HG03060 (cell line): ENCODE measurements at regions not wholly inside any gene's neighbourhood (a gene's known extent, or its start where the extent isn't known, plus 50 kb on each side); places are given as distances from the start of the nearest gene placed in this dataset.

Experiments
- ATAC-seq: cut with Tn5 transposase; IDR thresholded peaks from one replicate; pipeline ENCODE4 v1.9.1; 2021; ENCODE audit warnings: low read depth, moderate number of reproducible peaks; ENCODE audit not compliant: unreplicated experiment

DNA sequence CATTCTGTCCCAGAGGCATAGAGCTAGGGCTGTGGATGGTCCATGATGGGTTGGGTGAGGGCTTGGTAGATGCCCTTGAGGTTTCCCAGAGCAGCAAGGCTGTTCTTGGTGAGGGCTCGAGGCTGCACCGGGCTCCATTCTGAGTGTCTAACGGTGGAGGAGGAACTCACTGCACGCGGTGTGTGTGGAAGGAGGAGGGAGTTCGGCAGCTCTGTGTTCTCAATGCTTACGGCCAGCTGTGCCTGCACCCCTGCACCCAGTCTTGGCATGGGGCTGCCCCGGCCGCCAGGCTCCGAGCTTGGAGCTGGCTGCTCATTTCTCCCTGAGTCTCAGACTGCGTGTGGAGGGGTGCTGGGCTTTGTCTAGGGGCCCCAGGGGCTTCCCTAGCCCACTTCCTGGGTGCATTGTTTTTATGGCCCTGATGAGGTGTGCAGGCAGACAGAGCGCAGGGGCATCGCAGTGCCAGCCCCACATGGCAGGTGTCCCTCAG is 1247.1 kb downstream of the BRD1 start:
- no peak for ATAC-seq

DNA sequence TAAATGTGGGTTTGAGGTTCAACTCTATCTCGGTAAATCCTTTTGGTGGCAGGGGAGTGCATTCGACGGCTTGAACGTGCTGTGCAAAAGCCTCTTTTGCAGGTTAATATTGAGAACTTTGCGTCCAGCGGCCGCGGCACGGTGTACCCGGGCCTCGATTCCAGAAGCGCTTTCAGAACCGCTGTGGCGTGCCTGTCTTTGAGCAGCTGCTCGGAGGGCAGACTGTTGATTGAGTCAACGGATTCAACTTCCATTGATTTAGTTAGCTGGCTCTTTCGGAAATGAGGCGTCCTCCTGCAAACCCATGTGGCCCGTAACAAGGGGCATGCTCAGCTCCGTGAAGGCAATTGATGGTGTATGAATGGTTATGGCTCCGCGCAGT is 1247.8 kb downstream of the BRD1 start:
- ATAC-seq = no peak

DNA sequence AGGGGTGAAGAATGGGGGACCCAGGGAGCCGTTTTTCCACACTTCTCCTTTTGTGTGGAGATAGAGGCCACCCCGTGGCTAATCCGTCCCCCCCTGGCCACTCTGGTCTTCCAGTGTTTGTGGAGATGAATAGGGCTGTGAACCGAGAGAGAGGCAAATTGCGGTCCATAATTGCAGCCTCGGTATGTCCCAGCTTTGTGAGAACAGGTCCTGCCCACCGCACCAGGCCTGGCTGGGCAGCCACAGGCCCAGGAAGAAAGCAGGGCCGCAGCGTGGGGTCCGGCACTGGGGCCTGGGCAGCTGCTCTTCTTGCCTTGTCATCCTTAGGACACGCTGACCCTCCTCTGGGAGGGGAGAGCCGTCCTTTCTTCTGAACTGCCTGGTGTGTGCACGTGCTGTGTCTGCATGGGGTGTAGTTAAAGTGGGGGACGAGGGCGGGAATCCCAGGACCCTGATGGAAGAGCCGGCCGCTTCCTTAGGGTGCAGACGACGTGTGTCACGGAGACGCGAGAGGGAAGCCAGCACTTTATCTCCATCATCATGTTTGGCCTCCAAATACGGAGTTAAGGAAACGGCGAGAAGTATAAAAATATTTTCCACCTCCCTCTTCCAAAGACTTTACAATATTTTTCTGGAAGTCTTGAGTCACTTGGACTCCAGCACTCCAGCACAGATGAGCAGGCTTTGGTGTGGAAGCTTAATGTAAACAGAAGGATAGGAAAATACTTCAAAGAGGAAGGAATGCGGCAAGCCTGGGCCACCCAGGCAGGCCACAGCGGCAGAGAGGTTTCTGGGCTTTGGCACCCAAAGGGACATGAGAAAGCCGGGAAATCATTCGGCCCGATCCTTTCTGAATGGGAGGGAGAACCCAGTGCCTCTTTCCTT is 1248.4 kb downstream of the BRD1 start:
- ATAC-seq = no peak

GRCh38 chr22:48578138-48579042 is 1249.3 kb downstream of the BRD1 start:
- no peak for ATAC-seq

- ATAC-seq = no peak
These were observed 1250.0 kb downstream of the BRD1 start for GRCh38 chr22:48577691-48578090.

- ATAC-seq = no peak
These were observed 1250.5 kb downstream of the BRD1 start for GRCh38 chr22:48577014-48577690.

- ATAC-seq = no peak
These were observed 1251.2 kb downstream of the BRD1 start for GRCh38 chr22:48576333-48577013.

- ATAC-seq = no peak
These were observed 1251.9 kb downstream of the BRD1 start for GRCh38 chr22:48575618-48576332.

GRCh38 chr22:48574776-48575617 is 1252.7 kb downstream of the BRD1 start:
- ATAC-seq = no peak

- ATAC-seq = no peak
These were observed 1253.9 kb downstream of the BRD1 start for GRCh38 chr22:48573766-48574165.

DNA sequence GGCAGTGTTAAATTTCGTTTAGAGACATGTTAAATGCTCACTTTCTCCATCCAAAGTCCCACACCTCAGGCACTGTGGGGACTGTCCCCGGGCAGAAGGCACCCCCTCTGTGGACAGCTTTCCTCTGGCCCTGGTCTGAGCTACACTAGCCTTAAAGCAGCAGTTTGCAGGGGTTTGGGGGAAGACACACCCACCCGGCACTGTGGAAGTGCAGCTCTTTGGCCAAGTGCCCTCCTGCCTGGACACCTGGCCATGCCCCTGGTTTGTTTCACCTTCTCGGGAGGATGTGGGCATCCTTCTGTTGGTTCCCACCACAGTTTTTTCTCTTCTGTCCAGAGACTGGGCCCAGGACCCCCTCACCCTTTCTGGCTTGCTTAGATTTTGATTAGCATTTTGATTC is 1254.7 kb downstream of the BRD1 start:
- no peak for ATAC-seq

DNA sequence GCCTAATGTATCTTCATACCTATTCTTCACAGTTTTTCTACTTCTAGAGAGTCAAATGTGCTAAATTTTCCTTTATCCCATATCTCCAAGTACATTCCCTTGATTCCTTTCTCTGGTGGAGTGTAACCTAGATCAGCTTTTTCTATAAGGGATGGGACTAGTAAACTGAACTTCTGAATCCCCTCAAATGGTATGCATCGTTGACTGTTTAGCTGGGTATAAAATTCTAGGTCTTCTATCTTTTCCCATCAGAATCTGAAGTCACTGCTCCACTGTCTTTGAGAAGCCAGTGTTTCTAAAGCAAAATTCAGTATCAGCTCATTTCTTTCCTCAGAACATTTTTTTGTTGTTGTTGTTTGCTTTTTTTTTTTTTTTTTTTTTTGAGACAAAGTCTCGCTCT is 1256.8 kb downstream of the BRD1 start:
- ATAC-seq = no peak

DNA sequence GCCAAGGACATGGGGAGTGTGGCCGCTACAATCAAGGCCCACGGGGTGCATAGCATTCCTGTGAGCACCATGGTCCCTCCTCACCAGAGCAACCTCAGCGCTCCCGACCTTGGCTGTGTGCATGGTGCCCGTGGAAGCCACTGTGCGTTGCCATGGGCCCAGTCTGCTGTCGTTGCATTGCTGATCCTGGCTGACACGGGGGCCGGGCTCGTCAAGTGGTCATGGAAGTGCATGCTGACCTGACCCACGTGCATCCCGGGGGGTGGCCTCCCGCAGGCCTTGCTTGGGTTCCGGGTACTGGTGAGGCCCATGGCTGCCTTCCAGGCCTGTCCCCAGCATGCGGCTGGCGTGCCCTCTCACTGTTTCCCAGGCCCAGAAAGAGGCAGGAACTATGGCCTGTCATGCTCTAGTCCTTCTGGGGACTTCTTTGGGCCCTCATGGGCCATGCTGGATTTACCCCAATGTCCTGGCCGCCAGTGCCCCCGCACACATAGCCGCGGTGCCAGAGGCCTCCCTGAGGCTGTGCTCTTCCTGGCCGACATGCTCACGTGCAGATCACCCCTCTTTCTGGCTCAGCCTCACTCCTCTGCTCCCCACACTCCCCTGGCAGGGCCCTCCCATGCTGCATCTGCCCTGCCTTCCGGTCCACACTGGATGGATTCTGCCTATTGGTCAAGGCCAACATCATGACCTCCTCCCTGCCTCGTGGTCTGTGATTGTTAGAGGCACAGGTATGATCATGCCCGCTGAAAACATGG is 1258.0 kb downstream of the BRD1 start:
- ATAC-seq = no peak

DNA sequence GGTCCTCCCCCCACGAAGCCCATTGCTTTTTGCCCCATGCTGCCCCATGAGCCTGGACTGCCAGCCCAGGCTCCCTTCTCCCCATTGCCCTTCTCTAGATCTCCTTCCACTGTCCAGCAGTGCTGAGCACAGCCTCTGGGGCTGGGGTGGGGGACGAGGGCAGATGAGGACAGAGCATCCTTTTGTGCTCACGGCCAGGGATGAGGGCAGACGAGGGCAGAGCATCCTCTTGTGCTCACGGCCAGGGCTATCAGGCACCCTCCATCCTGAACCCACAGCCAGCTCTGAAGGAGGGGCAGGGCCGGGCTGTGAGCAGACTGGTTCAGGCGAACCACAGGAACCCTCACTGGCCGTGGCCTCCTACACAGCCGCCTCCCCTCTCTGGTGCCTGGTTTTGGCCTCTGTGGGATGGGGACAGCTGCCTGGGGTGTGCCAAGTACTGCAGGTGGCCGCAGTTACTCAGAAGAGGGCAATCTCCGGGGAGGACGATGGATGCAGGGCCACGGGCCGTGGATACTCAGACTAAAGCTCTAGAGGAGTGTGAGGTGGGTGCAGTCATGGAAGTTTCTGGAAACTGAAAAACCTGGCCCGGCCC is 1258.8 kb downstream of the BRD1 start:
- no peak for ATAC-seq

DNA sequence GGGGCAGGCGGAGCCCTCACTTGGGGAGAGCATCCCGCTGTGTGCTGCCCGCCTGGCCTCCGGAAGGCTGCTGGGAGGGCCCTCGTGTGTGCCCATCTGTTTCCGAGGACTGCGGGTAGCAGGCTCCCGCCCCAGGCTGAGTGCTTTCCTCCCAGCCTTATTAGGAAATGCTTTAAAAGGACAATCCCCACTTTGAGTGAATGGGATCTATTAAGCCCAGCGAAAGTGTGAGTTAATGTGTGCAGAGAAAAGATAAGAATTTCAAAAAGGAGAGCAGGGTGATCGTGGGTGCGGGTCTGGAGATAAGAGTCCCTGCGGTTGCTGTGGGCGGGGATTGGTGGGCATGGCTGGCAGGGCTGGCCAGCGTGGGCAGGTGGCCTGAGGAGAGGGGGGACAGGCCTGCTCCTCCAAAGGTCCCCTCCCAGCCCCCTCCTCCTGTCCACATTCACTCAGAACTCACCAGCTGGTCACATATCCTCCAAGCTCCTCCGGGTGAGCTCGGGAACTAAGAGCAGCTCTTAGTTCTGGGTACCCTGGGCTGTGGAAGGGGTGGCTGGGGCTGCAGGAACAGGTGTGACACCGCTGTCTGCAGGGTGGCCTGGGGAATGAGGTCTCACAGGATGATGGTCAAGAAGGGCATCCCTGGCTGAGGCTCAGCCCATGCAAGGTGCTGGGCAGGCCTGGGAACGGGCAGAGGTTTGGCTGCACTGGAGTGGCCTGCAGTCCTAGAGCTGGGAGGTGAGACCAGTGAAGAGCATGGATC is 1260.3 kb downstream of the BRD1 start:
- no peak for ATAC-seq

GRCh38 chr22:48566741-48567140 is 1260.9 kb downstream of the BRD1 start:
- no peak for ATAC-seq
